SW480 (cell line): ENCODE measurements at regions not wholly inside any gene's neighbourhood (a gene's known extent, or its start where the extent isn't known, plus 50 kb on each side); places are given as distances from the start of the nearest gene placed in this dataset.

Experiments used
- DNase-seq: peaks from one replicate; pipeline ENCODE4 v3.0.0-alpha.2; 2016; ENCODE audit warnings: low spot score

- no peak for DNase-seq
Observed at GRCh38 chr14:81669308-81669707, 135.7 kb upstream of the SEL1L start.

- DNase-seq: no peak
Observed at GRCh38 chr14:81673930-81674329, 140.3 kb upstream of the SEL1L start.

- no peak for DNase-seq
Observed at GRCh38 chr14:81676395-81676794, 142.7 kb upstream of the SEL1L start.

- DNase-seq: no peak
Observed at GRCh38 chr14:81676879-81677278, 143.2 kb upstream of the SEL1L start.

GRCh38 chr14:81677736-81678135 lies 144.1 kb upstream of the SEL1L start:
- no peak for DNase-seq

- no peak for DNase-seq
Observed at GRCh38 chr14:81679226-81679625, 145.6 kb upstream of the SEL1L start.

- DNase-seq: no peak
Observed at GRCh38 chr14:81681541-81681940, 147.9 kb upstream of the SEL1L start.

- no peak for DNase-seq
Observed at GRCh38 chr14:81682134-81682533, 148.5 kb upstream of the SEL1L start.

GRCh38 chr14:81682701-81683100 lies 149.0 kb upstream of the SEL1L start:
- DNase-seq: no peak

GRCh38 chr14:81684696-81685095 lies 151.0 kb upstream of the SEL1L start:
- DNase-seq: no peak

- DNase-seq: no peak
Observed at GRCh38 chr14:81686512-81686911, 152.9 kb upstream of the SEL1L start.

GRCh38 chr14:81691931-81692330 lies 158.3 kb upstream of the SEL1L start:
- DNase-seq: no peak

GRCh38 chr14:81694419-81694818 lies 160.8 kb upstream of the SEL1L start:
- no peak for DNase-seq

- DNase-seq: no peak
Observed at GRCh38 chr14:81709681-81710080, 176.0 kb upstream of the SEL1L start.

GRCh38 chr14:81710232-81710845 lies 176.7 kb upstream of the SEL1L start:
- DNase-seq: peak; percentile 54

- no peak for DNase-seq
Observed at GRCh38 chr14:81715731-81716130, 182.1 kb upstream of the SEL1L start.

GRCh38 chr14:81716953-81717352 lies 183.3 kb upstream of the SEL1L start:
- no peak for DNase-seq

- no peak for DNase-seq
Observed at GRCh38 chr14:81723956-81724355, 190.3 kb upstream of the SEL1L start.

- DNase-seq: no peak
Observed at GRCh38 chr14:81727218-81727617, 193.6 kb upstream of the SEL1L start.

GRCh38 chr14:81728447-81728846 lies 194.8 kb upstream of the SEL1L start:
- DNase-seq: no peak

- DNase-seq: no peak
Observed at GRCh38 chr14:81729622-81730021, 196.0 kb upstream of the SEL1L start.

GRCh38 chr14:81737938-81738337 lies 204.3 kb upstream of the SEL1L start:
- DNase-seq: no peak

- no peak for DNase-seq
Observed at GRCh38 chr14:81738946-81739659, 205.4 kb upstream of the SEL1L start.

GRCh38 chr14:81743605-81744004 lies 210.0 kb upstream of the SEL1L start:
- no peak for DNase-seq
